B cell (primary cell): ENCODE measurements at regions not wholly inside any gene's neighbourhood (a gene's known extent, or its start where the extent isn't known, plus 50 kb on each side); places are given as distances from the start of the nearest gene placed in this dataset.

Source experiments
- CTCF ChIP-seq: fragments of 200-600 bp; IDR thresholded peaks from one replicate; pipeline ENCODE4 v1.8.0; 2022; ENCODE audit warnings: antibody characterized with exemption, mild to moderate bottlenecking
- EZH2 ChIP-seq: IDR thresholded peaks from 2 replicates; pipeline ENCODE4 v1.6.1; 2012; ENCODE audit warnings: borderline replicate concordance, low read depth, mild to moderate bottlenecking, moderate library complexity, low read length; ENCODE audit not compliant: insufficient read depth, poor library complexity, severe bottlenecking

DNA sequence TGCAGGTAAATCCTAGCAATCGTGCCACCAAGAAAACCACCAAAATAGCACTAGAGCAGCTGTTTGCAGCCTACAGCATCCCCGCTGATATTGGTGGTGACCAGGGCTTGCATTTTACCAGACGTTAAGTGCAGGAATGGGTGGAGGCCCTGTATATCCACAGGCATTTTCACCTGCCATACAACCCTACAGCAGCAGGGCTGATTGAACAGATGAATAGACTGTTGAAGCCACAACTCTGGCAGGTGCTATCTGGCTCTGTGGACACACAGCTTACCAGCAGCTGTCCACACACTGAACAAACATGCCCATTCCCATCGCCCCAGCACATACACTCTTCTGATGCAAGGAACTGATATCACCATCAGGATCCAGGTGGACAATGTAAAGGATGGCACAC lies 154.5 kb upstream of the APC start:
- no peak for TF ChIP-seq CTCF
- no peak for TF ChIP-seq EZH2
